ENCODE measurements at regions not wholly inside any gene's neighbourhood (a gene's known extent, or its start where the extent isn't known, plus 50 kb on each side); places are given as distances from the start of the nearest gene placed in this dataset.
A peak's percentile ranks its signal among the peaks of the same experiment; 100 is the strongest.

GRCh38 chr10:98323221-98324164 lies 55.5 kb upstream of the LOXL4 start:
- H3K18ac ChIP-seq (ENCODE audit: low read depth, low read length): peak overlapping the region; percentile 42; the same call in 1 of the 2 replicates
- H3K9ac ChIP-seq (ENCODE audit: low read depth, low read length): no peak overlapping the region
- BruUV-seq (replicated peaks): no TSS peak
- ATAC-seq (ENCODE audit: low read depth) (peak; percentile 95), DNase-seq (peak; percentile 98)
- peak overlapping the region; percentile 27; the same call in 1 of the 2 replicates for H3K4me2 ChIP-seq (ENCODE audit: low read depth, low read length)
- H3K23ac ChIP-seq (ENCODE audit: low read depth, low read length): 0 out of 2 replicates have a peak overlapping the region, but pooled peaks have one; percentile 37
- H3K4me3 ChIP-seq (ENCODE audit: insufficient read depth, low read depth, low read length): no peak overlapping the region
- peak overlapping the region; percentile 88 for H3K4ac ChIP-seq (ENCODE audit: low read depth, low read length)
- H3K4me1 ChIP-seq (ENCODE audit: control insufficient read depth, insufficient read depth, low read length): peaks cover 12% of the 10 kb centered on the region
- peak overlapping the region; percentile 53; the same call in 1 of the 2 replicates for H4K5ac ChIP-seq (ENCODE audit: low read depth, low read length)
- WGBS, 2 experiments (ENCODE audit: extremely low coverage in 2 of 2, insufficient read length in 1 of 2): no CpG with 5 or more reads among the region's 4 CpGs
- dilution Hi-C loops (cut with HindIII; ENCODE audit: low sequenced_read_pairs, unreplicated experiment) (no loop called here), intact Hi-C loops (cut with micrococcal nuclease) (no loop called here), in situ Hi-C loops (cut with MboI; ENCODE audit: low sequenced_read_pairs) (no loop called here)
- POLR2A ChIA-PET (ENCODE audit: unreplicated experiment): no interaction called here
- peak overlapping the region; percentile 95; the same call in 1 of the 2 replicates for H2AK5ac ChIP-seq (ENCODE audit: low read depth, low read length)
- peak overlapping the region; percentile 91 for H2BK5ac ChIP-seq (ENCODE audit: low read depth, low read length, poor library complexity, severe bottlenecking)
- peak overlapping the region in 1 of 2 experiments; percentile 81; a peak in 2 of 4 replicates for H4K8ac ChIP-seq (ENCODE audit: low read depth in 2 of 2, low read length in 2 of 2)
- H2BK20ac ChIP-seq (ENCODE audit: low read depth, low read length): peak overlapping the region; percentile 91
- H3K14ac ChIP-seq (replicated peaks; ENCODE audit: low read depth, low read length): peak overlapping the region; percentile 68; the same call in 1 of the 2 replicates
- H4K91ac ChIP-seq (ENCODE audit: insufficient read depth, low read depth, low read length): peak overlapping the region; percentile 89; the same call in 1 of the 2 replicates
- H3K27ac ChIP-seq (ENCODE audit: insufficient read depth, low read length): no peak overlapping the region; the same call in 1 of the 2 replicates
- no peaks in the 10 kb centered on the region for H3K27me3 ChIP-seq (ENCODE audit: control insufficient read depth, insufficient read depth, low read length)
- peak overlapping the region; percentile 92 for H2BK120ac ChIP-seq (ENCODE audit: low read depth, low read length)
- CTCF ChIA-PET: interaction anchor here (0.6 to 2.2 kb wide), 4 partner anchors 9 to 28 kb away, joined by 3 to 5 read pairs (median 4); no protein-coding TSS in a partner anchor
- peak overlapping the region; percentile 78; the same call in 2 of the 3 replicates for H2BK15ac ChIP-seq (ENCODE audit: low read depth, low read length)
- H3K9me1 ChIP-seq (ENCODE audit: insufficient read depth, low read length): peaks cover 8% of the 10 kb centered on the region
- H4K20me1 ChIP-seq (ENCODE audit: insufficient read depth, low read length): no peaks in the 10 kb centered on the region
- H3K36me3 ChIP-seq (ENCODE audit: control insufficient read depth, insufficient read depth, low read length): no peaks in the 10 kb centered on the region
- H2AK9ac ChIP-seq (replicated peaks; ENCODE audit: low read depth, low read length, poor library complexity): peak overlapping the region; percentile 60
- no peak overlapping the region for H3K56ac ChIP-seq (ENCODE audit: extremely low read depth, insufficient read depth, low read length)
- no peaks in the 10 kb centered on the region for H3K79me1 ChIP-seq (ENCODE audit: low read depth in 1 of 2, low read length in 2 of 2)
- peak overlapping the region; percentile 1 for H2AFZ ChIP-seq (replicated peaks; ENCODE audit: low read length, poor library complexity)
- peaks cover 2% of the 10 kb centered on the region for H3K9me3 ChIP-seq (ENCODE audit: control insufficient read depth, insufficient read depth, low read length)
- no peak for TF ChIP-seq RAD21 (IDR thresholded peaks at IDR 0.05; ENCODE audit: low read length)
- peak; percentile 89 for TF ChIP-seq RCOR1 (IDR thresholded peaks at IDR 0.05; ENCODE audit: insufficient replicate concordance, low read length)
- TF ChIP-seq CEBPB (IDR thresholded peaks at IDR 0.05; ENCODE audit: low read depth, low read length): peak; percentile 60
- TF ChIP-seq CTCF (conservative IDR thresholded peaks at IDR 0.05; ENCODE audit: low read depth, low read length): no peak
- no peak for TF ChIP-seq ELK1 (IDR thresholded peaks at IDR 0.05; ENCODE audit: borderline replicate concordance, low read depth, low read length)
- TF ChIP-seq BHLHE40 (IDR thresholded peaks at IDR 0.05; ENCODE audit: low read depth, low read length): peak; percentile 97
- no peak for TF ChIP-seq MAFK (IDR thresholded peaks at IDR 0.05; ENCODE audit: low read depth, low read length)
- TF ChIP-seq MAZ (IDR thresholded peaks at IDR 0.05; ENCODE audit: borderline replicate concordance, low read depth, low read length): peak; percentile 75; the same call in 1 of the 2 replicates
- TF ChIP-seq FOS (IDR thresholded peaks at IDR 0.05; ENCODE audit: low read depth, low read length): peak; percentile 96
- no peak for TF ChIP-seq NFE2L2 (IDR thresholded peaks at IDR 0.05; ENCODE audit: low read depth, low read length)
- TF ChIP-seq POLR2A (IDR thresholded peaks at IDR 0.05; ENCODE audit: low read depth, low read length): no peak
- peak; percentile 89; the same call in 1 of the 2 replicates for TF ChIP-seq MXI1 (IDR thresholded peaks at IDR 0.05; ENCODE audit: borderline replicate concordance, low read depth, low read length)
- TF ChIP-seq USF2 (IDR thresholded peaks at IDR 0.05; ENCODE audit: low read depth, low read length): 0 out of 2 replicates have a peak, but pooled peaks have one; percentile 43
